Breast epithelium (tissue), 4 donors: ENCODE measurements at regions not wholly inside any gene's neighbourhood (a gene's known extent, or its start where the extent isn't known, plus 50 kb on each side); places are given as distances from the start of the nearest gene placed in this dataset.
"Not testable (repeated sequence)": the region's sequence is repeated elsewhere in the genome, so short reads cannot be mapped to it uniquely, and the experiment has no call there.

Experiments used
- DNase-seq, 2 donors: peaks; one replicate each; pipeline ENCODE4 v3.0.0-alpha.2; 2019; ENCODE audit warnings: low spot score in 2 of 2
- H3K27ac ChIP-seq, 2 donors: fragments of 200-600 bp; sonication (generic) in 1 of 2; one replicate each; pipeline ENCODE4 v1.5.1; 2016 to 2019; ENCODE audit warnings: mild to moderate bottlenecking in 1 of 2
- H3K27me3 ChIP-seq, 2 donors: fragments of 200-600 bp; sonication (generic) in 1 of 2; one replicate each; pipeline versions ENCODE4 v1.5.1 to v1.6.0; 2017 to 2019; ENCODE audit warnings: control low read depth in 1 of 2, mild to moderate bottlenecking in 1 of 2
- H3K36me3 ChIP-seq: fragments of 200-600 bp; one replicate; pipeline ENCODE4 v1.5.1; 2019
- H3K4me1 ChIP-seq, 2 donors: fragments of 200-600 bp; sonication (generic); one replicate each; pipeline ENCODE4 v1.5.1; 2016 to 2019; ENCODE audit warnings: control low read depth in 1 of 2
- H3K4me3 ChIP-seq, 3 donors: fragments of 200-600 bp; sonication (generic); 1 replicate in 2 of 3; 2 replicates in 1 of 3; pipeline ENCODE4 v1.5.1; 2016 to 2019; ENCODE audit warnings: mild to moderate bottlenecking in 3 of 3, moderate library complexity in 2 of 3
- H3K9me3 ChIP-seq, 2 donors: fragments of 200-600 bp; sonication (generic) in 1 of 2; one replicate each; pipeline ENCODE4 v1.5.1; 2016 to 2019; ENCODE audit warnings: control low read depth in 1 of 2
- CTCF ChIP-seq, 3 donors: fragments of 450-650 bp; IDR thresholded peaks; one replicate each; pipeline ENCODE4 v1.5.1; 2016 to 2017; ENCODE audit warnings: antibody characterized with exemption in 3 of 3, mild to moderate bottlenecking in 3 of 3, moderate library complexity in 3 of 3
- POLR2A ChIP-seq: fragments of 450-650 bp; IDR thresholded peaks from one replicate; pipeline ENCODE4 v1.6.1; 2016; ENCODE audit warnings: antibody characterized with exemption, mild to moderate bottlenecking, moderate library complexity
- POLR2AphosphoS5 ChIP-seq, 3 donors: sonication (generic); formaldehyde crosslinking; IDR thresholded peaks; one replicate each; pipeline ENCODE4 v1.6.1; 2017; ENCODE audit warnings: antibody characterized with exemption in 3 of 3
- intact Hi-C: fragments of 100-400 bp; cut with DNase I; formaldehyde crosslinking; loops from one replicate; pipeline ENCODE4 v1.15.1; 2023; ENCODE audit warnings: low total_unique reads

- Histone ChIP-seq H3K9me3 (no peaks in the 10 kb centered on the region), H3K4me1 (no peaks in the 10 kb centered on the region), H3K27ac (no peak overlapping the region), H3K4me3 (no peak overlapping the region), H3K27me3 (no peaks in the 10 kb centered on the region), H3K36me3 (no peaks in the 10 kb centered on the region)
- DNase-seq: no peak
- intact Hi-C loops: no loop called here
- TF ChIP-seq POLR2AphosphoS5 (IDR thresholded peaks at IDR 0.05): no peak
- TF ChIP-seq POLR2A: no peak
- TF ChIP-seq CTCF (IDR thresholded peaks at IDR 0.05): no peak
These were observed 80.0 kb upstream of the TSPY4 start for GRCh38 chrY:9257255-9257654.

- TF ChIP-seq POLR2A (no peak), POLR2AphosphoS5 (IDR thresholded peaks at IDR 0.05) (no peak), CTCF (IDR thresholded peaks at IDR 0.05) (no peak)
- H3K36me3 ChIP-seq: no peaks in the 10 kb centered on the region
- no peaks in the 10 kb centered on the region for H3K27me3 ChIP-seq
- intact Hi-C loops: no loop called here
- DNase-seq: no peak
- H3K4me1 ChIP-seq: no peaks in the 10 kb centered on the region
- no peak overlapping the region for H3K4me3 ChIP-seq
- no peaks in the 10 kb centered on the region for H3K9me3 ChIP-seq
- no peak overlapping the region for H3K27ac ChIP-seq
These were observed 79.5 kb upstream of the TSPY4 start for GRCh38 chrY:9257725-9258124.

GRCh38 chrY:9259368-9259767, 77.9 kb upstream of the TSPY4 start:
- no peak for DNase-seq
- Histone ChIP-seq H3K4me3 (no peak overlapping the region), H3K4me1 (no peaks in the 10 kb centered on the region), H3K27me3 (no peaks in the 10 kb centered on the region), H3K27ac (no peak overlapping the region), H3K9me3 (no peaks in the 10 kb centered on the region), H3K36me3 (no peaks in the 10 kb centered on the region)
- TF ChIP-seq POLR2AphosphoS5 (IDR thresholded peaks at IDR 0.05): no peak
- TF ChIP-seq POLR2A: no peak
- TF ChIP-seq CTCF (IDR thresholded peaks at IDR 0.05): no peak
- intact Hi-C loops: no loop called here

- TF ChIP-seq CTCF (IDR thresholded peaks at IDR 0.05) (no peak), POLR2A (no peak), POLR2AphosphoS5 (IDR thresholded peaks at IDR 0.05) (no peak)
- Histone ChIP-seq H3K4me1 (no peaks in the 10 kb centered on the region), H3K4me3 (no peak overlapping the region), H3K36me3 (no peaks in the 10 kb centered on the region), H3K9me3 (no peaks in the 10 kb centered on the region), H3K27ac (no peak overlapping the region), H3K27me3 (no peaks in the 10 kb centered on the region)
- intact Hi-C loops: no loop called here
- DNase-seq: no peak
These were observed 76.8 kb upstream of the TSPY4 start for GRCh38 chrY:9260426-9260825.

GRCh38 chrY:9265551-9265950, 71.7 kb upstream of the TSPY4 start:
- Histone ChIP-seq H3K27ac (no peak overlapping the region), H3K4me1 (no peaks in the 10 kb centered on the region), H3K36me3 (no peaks in the 10 kb centered on the region), H3K9me3 (no peaks in the 10 kb centered on the region), H3K27me3 (no peaks in the 10 kb centered on the region), H3K4me3 (no peak overlapping the region)
- no peak for DNase-seq
- TF ChIP-seq POLR2AphosphoS5 (IDR thresholded peaks at IDR 0.05): no peak
- TF ChIP-seq POLR2A: no peak
- no peak for TF ChIP-seq CTCF (IDR thresholded peaks at IDR 0.05)
- intact Hi-C loops: no loop called here

- H3K27ac ChIP-seq, H3K27me3 ChIP-seq, H3K4me1 ChIP-seq, H3K36me3 ChIP-seq, H3K4me3 ChIP-seq, intact Hi-C loops, H3K9me3 ChIP-seq, DNase-seq: not testable (repeated sequence)
These were observed 66.9 kb upstream of the TSPY4 start for GRCh38 chrY:9270351-9270750.

GRCh38 chrY:9272847-9273246, 64.4 kb upstream of the TSPY4 start:
- intact Hi-C loops, DNase-seq, H3K36me3 ChIP-seq, H3K27ac ChIP-seq, H3K4me3 ChIP-seq, H3K4me1 ChIP-seq, H3K27me3 ChIP-seq, H3K9me3 ChIP-seq: not testable (repeated sequence)

- H3K9me3 ChIP-seq, H3K27ac ChIP-seq, H3K4me3 ChIP-seq, intact Hi-C loops, H3K36me3 ChIP-seq, DNase-seq, H3K4me1 ChIP-seq, H3K27me3 ChIP-seq: not testable (repeated sequence)
These were observed 58.4 kb upstream of the TSPY4 start for GRCh38 chrY:9278842-9279241.
